IMR-90 (cell line): ENCODE measurements at regions not wholly inside any gene's neighbourhood (a gene's known extent, or its start where the extent isn't known, plus 50 kb on each side); places are given as distances from the start of the nearest gene placed in this dataset.

Experiments used
- ATAC-seq: fragments of 200-7000 bp; cut with Tn5 transposase; 2 replicates; pipeline ENCODE4 v1.9.1; 2020; ENCODE audit warnings: low read depth, mild to moderate bottlenecking, moderate library complexity
- BruUV-seq: library from RNA; stranded (reverse); fragments of 400-500 nt; replicated peaks from 2 replicates; lab custom pipeline; 2021; lab: Mats Ljungman, UMichigan
- CTCF ChIA-PET: fragments of 300-600 bp; formaldehyde crosslinking; extraction: SDS; loops from one replicate; lab custom pipeline; 2021; ENCODE audit warnings: antibody characterized with exemption; lab: Yijun Ruan, JAX
- POLR2A ChIA-PET: fragments of 300-600 bp; sonication (Branson Sonifier 250); formaldehyde crosslinking; loops from one replicate; lab custom pipeline; 2022; ENCODE audit warnings: antibody characterized with exemption; ENCODE audit not compliant: unreplicated experiment; lab: Charles Lee
- DNase-seq: peaks from one replicate; pipeline ENCODE4 v3.0.0; 2013
- H2AFZ ChIP-seq: replicated peaks from 2 replicates; pipeline ENCODE3; 2013; ENCODE audit warnings: low read length, mild to moderate bottlenecking; ENCODE audit not compliant: poor library complexity
- H2AK5ac ChIP-seq: 2 replicates; pipeline ENCODE4 v1.6.1; 2013; ENCODE audit warnings: low read depth, low read length, inconsistent platforms
- H2AK9ac ChIP-seq: replicated peaks from 2 replicates; pipeline ENCODE3; 2013; ENCODE audit warnings: mild to moderate bottlenecking, low read depth, low read length, moderate library complexity; ENCODE audit not compliant: poor library complexity
- H2BK120ac ChIP-seq: 2 replicates; pipeline ENCODE4 v1.6.1; 2013; ENCODE audit warnings: low read depth, low read length, inconsistent platforms
- H2BK15ac ChIP-seq: 3 replicates; pipeline ENCODE4 v1.6.1; 2013; ENCODE audit warnings: low read depth, low read length, inconsistent platforms
- H2BK20ac ChIP-seq: 2 replicates; pipeline ENCODE4 v1.6.1; 2013; ENCODE audit warnings: low read depth, mild to moderate bottlenecking, inconsistent platforms, low read length, moderate library complexity
- H2BK5ac ChIP-seq: 2 replicates; pipeline ENCODE4 v1.6.1; 2013; ENCODE audit warnings: mild to moderate bottlenecking, low read depth, low read length, inconsistent platforms; ENCODE audit not compliant: poor library complexity, severe bottlenecking
- H3K14ac ChIP-seq: replicated peaks from 2 replicates; pipeline ENCODE4 v1.6.1; 2013; ENCODE audit warnings: low read depth, low read length, inconsistent platforms
- H3K18ac ChIP-seq: 2 replicates; pipeline ENCODE4 v1.6.1; 2013; ENCODE audit warnings: low read depth, low read length, control low read depth
- H3K23ac ChIP-seq: 2 replicates; pipeline ENCODE4 v1.6.1; 2013; ENCODE audit warnings: low read depth, low read length, inconsistent platforms
- H3K27ac ChIP-seq: 2 replicates; pipeline ENCODE4 v1.5.1; 2013; ENCODE audit warnings: mild to moderate bottlenecking, control low read depth, low read length; ENCODE audit not compliant: insufficient read depth
- H3K27me3 ChIP-seq: 2 replicates; pipeline ENCODE4 v1.6.1; 2013; ENCODE audit warnings: low read length; ENCODE audit not compliant: control insufficient read depth, insufficient read depth
- H3K36me3 ChIP-seq: 2 replicates; pipeline ENCODE4 v1.6.1; 2013; ENCODE audit warnings: low read length, mixed read lengths; ENCODE audit not compliant: control insufficient read depth, insufficient read depth
- H3K4ac ChIP-seq: 2 replicates; pipeline ENCODE4 v1.6.1; 2013; ENCODE audit warnings: low read depth, low read length, inconsistent platforms
- H3K4me1 ChIP-seq: 2 replicates; pipeline ENCODE4 v1.6.1; 2013; ENCODE audit warnings: low read length, mixed read lengths; ENCODE audit not compliant: control insufficient read depth, insufficient read depth
- H3K4me2 ChIP-seq: 2 replicates; pipeline ENCODE4 v1.6.1; 2013; ENCODE audit warnings: low read depth, mild to moderate bottlenecking, control low read depth, low read length, moderate library complexity
- H3K4me3 ChIP-seq: 2 replicates; pipeline ENCODE4 v1.5.1; 2013; ENCODE audit warnings: low read depth, mild to moderate bottlenecking, control low read depth, low read length, moderate library complexity; ENCODE audit not compliant: insufficient read depth
- H3K56ac ChIP-seq: 2 replicates; pipeline ENCODE4 v1.6.1; 2013; ENCODE audit warnings: low read length, inconsistent platforms; ENCODE audit not compliant: insufficient read depth; ENCODE audit errors: extremely low read depth
- H3K79me1 ChIP-seq, 2 experiments: 2 replicates each; pipeline ENCODE4 v1.6.1; 2013; ENCODE audit warnings: low read length in 2 of 2, inconsistent platforms in 1 of 2, low read depth in 1 of 2
- H3K9ac ChIP-seq: 2 replicates; pipeline ENCODE4 v1.6.1; 2013; ENCODE audit warnings: low read depth, low read length, control low read depth
- H3K9me1 ChIP-seq: 2 replicates; pipeline ENCODE4 v1.6.1; 2013; ENCODE audit warnings: low read length, inconsistent platforms; ENCODE audit not compliant: insufficient read depth
- H3K9me3 ChIP-seq: 2 replicates; pipeline ENCODE4 v1.6.1; 2013; ENCODE audit warnings: low read length; ENCODE audit not compliant: control insufficient read depth, insufficient read depth
- H4K20me1 ChIP-seq: 2 replicates; pipeline ENCODE4 v1.6.1; 2013; ENCODE audit warnings: low read length, inconsistent platforms; ENCODE audit not compliant: insufficient read depth
- H4K5ac ChIP-seq: 2 replicates; pipeline ENCODE4 v1.6.1; 2013; ENCODE audit warnings: mild to moderate bottlenecking, low read depth, low read length, control low read depth
- H4K8ac ChIP-seq, 2 experiments: 2 replicates each; pipeline ENCODE4 v1.6.1; 2013; ENCODE audit warnings: low read depth in 2 of 2, low read length in 2 of 2, control low read depth in 1 of 2, inconsistent platforms in 1 of 2
- H4K91ac ChIP-seq: 2 replicates; pipeline ENCODE4 v1.6.1; 2013; ENCODE audit warnings: low read depth, low read length, inconsistent platforms; ENCODE audit not compliant: insufficient read depth
- BHLHE40 ChIP-seq: fragments of 150-350 bp; IDR thresholded peaks from 2 replicates; pipeline ENCODE4 v1.6.1; 2016; ENCODE audit warnings: mild to moderate bottlenecking, low read depth, low read length
- CEBPB ChIP-seq: IDR thresholded peaks from 2 replicates; pipeline ENCODE4 v1.6.1; 2012; ENCODE audit warnings: low read depth, low read length, improper control_type of control experiment
- CHD1 ChIP-seq: IDR thresholded peaks from 2 replicates; pipeline ENCODE4 v1.6.1; 2012; ENCODE audit warnings: low read depth, low read length, improper control_type of control experiment
- CTCF ChIP-seq: conservative IDR thresholded peaks from 2 replicates; pipeline ENCODE4 v1.5.1; 2012; ENCODE audit warnings: mild to moderate bottlenecking, low read depth, low read length, improper control_type of control experiment
- ELK1 ChIP-seq: fragments of 150-350 bp; IDR thresholded peaks from 2 replicates; pipeline ENCODE4 v1.6.1; 2016; ENCODE audit warnings: low read depth, mild to moderate bottlenecking, low read length, moderate library complexity, borderline replicate concordance
- FOS ChIP-seq: fragments of 150-350 bp; IDR thresholded peaks from 2 replicates; pipeline ENCODE4 v1.6.1; 2016; ENCODE audit warnings: low read depth, low read length
- MAFK ChIP-seq: IDR thresholded peaks from 2 replicates; pipeline ENCODE4 v1.6.1; 2012; ENCODE audit warnings: low read depth, low read length, improper control_type of control experiment
- MAZ ChIP-seq: IDR thresholded peaks from 2 replicates; pipeline ENCODE4 v1.6.1; 2012; ENCODE audit warnings: low read depth, mild to moderate bottlenecking, low read length, improper control_type of control experiment, moderate library complexity, borderline replicate concordance
- MXI1 ChIP-seq: IDR thresholded peaks from 2 replicates; pipeline ENCODE4 v1.6.1; 2012; ENCODE audit warnings: low read depth, mild to moderate bottlenecking, low read length, moderate library complexity, borderline replicate concordance
- NFE2L2 ChIP-seq: fragments of 150-350 bp; IDR thresholded peaks from 2 replicates; pipeline ENCODE4 v1.6.1; 2016; ENCODE audit warnings: low read depth, mild to moderate bottlenecking, low read length
- POLR2A ChIP-seq: IDR thresholded peaks from 2 replicates; pipeline ENCODE4 v1.6.1; 2012; ENCODE audit warnings: mild to moderate bottlenecking, low read depth, low read length
- RAD21 ChIP-seq: IDR thresholded peaks from 2 replicates; pipeline ENCODE4 v1.6.1; 2012; ENCODE audit warnings: low read length, improper control_type of control experiment
- RCOR1 ChIP-seq: IDR thresholded peaks from 2 replicates; pipeline ENCODE4 v1.6.1; 2012; ENCODE audit warnings: mild to moderate bottlenecking, low read length, improper control_type of control experiment; ENCODE audit not compliant: insufficient replicate concordance
- RFX5 ChIP-seq: IDR thresholded peaks from 2 replicates; pipeline ENCODE4 v1.8.0; 2012; ENCODE audit warnings: low read depth, mild to moderate bottlenecking, low read length, moderate library complexity
- SMC3 ChIP-seq: fragments of 150-350 bp; IDR thresholded peaks from 2 replicates; pipeline ENCODE4 v1.6.1; 2016; ENCODE audit warnings: low read depth, mild to moderate bottlenecking, antibody characterized with exemption, low read length, moderate library complexity
- USF2 ChIP-seq: fragments of 150-350 bp; IDR thresholded peaks from 2 replicates; pipeline ENCODE4 v1.6.1; 2017; ENCODE audit warnings: mild to moderate bottlenecking, antibody characterized with exemption, low read length, low read depth
- WGBS, 2 experiments: methylation state at CpG; one replicate each; pipeline versions ENCODE4 v1.1.5 to v1.1.7; 2013; ENCODE audit warnings: missing lambda C conversion rate in 2 of 2; ENCODE audit not compliant: insufficient read length in 1 of 2; ENCODE audit errors: extremely low coverage in 2 of 2; 5-methylcytosine and 5-hydroxymethylcytosine counted together
- dilution Hi-C: fragments of 300-500 bp; cut with HindIII; formaldehyde crosslinking; loops from one replicate; pipeline ENCODE4 v1.14.3; 2018; ENCODE audit warnings: low sequenced_read_pairs; ENCODE audit not compliant: unreplicated experiment
- in situ Hi-C: fragments of 300-500 bp; cut with MboI; formaldehyde crosslinking; loops from 3 replicates; pipeline ENCODE4 v1.14.3; 2019; ENCODE audit warnings: low sequenced_read_pairs, inconsistent platforms, mixed read lengths
- intact Hi-C: fragments of 100-400 bp; cut with micrococcal nuclease; formaldehyde crosslinking; loops from 2 replicates; pipeline ENCODE4 v1.10.0; 2022

- no peaks in the 10 kb centered on the region for H3K36me3 ChIP-seq
- H3K4me1 ChIP-seq: no peaks in the 10 kb centered on the region
- H4K91ac ChIP-seq: no peak overlapping the region
- CTCF ChIA-PET: no interaction called here
- no peak overlapping the region for H2BK15ac ChIP-seq
- H3K56ac ChIP-seq: no peak overlapping the region
- POLR2A ChIA-PET: no interaction called here
- H3K9me1 ChIP-seq: no peaks in the 10 kb centered on the region
- H4K8ac ChIP-seq: no peak overlapping the region
- no peak overlapping the region for H3K4ac ChIP-seq
- H3K9ac ChIP-seq: no peak overlapping the region
- H3K4me2 ChIP-seq: no peak overlapping the region
- H3K79me1 ChIP-seq: no peaks in the 10 kb centered on the region
- BruUV-seq: no TSS peak
- in situ Hi-C loops (no loop called here), intact Hi-C loops (no loop called here), dilution Hi-C loops (no loop called here)
- DNase-seq (no peak), ATAC-seq (no peak)
- TF ChIP-seq FOS: no peak
- no peak for TF ChIP-seq RAD21
- TF ChIP-seq ELK1: no peak
- TF ChIP-seq CHD1: no peak
- no peak for TF ChIP-seq RFX5
- TF ChIP-seq NFE2L2: no peak
- TF ChIP-seq CEBPB: no peak
- TF ChIP-seq USF2: no peak
- no peak for TF ChIP-seq POLR2A
- TF ChIP-seq MAZ: no peak
- no peak for TF ChIP-seq CTCF
- TF ChIP-seq MXI1: no peak
- TF ChIP-seq RCOR1: no peak
- TF ChIP-seq BHLHE40: no peak
- no peak for TF ChIP-seq MAFK
- TF ChIP-seq SMC3: no peak
- no CpG with 5 or more reads among the region's 2 CpGs for WGBS, 2 experiments
- H3K14ac ChIP-seq: no peak overlapping the region
- no peak overlapping the region for H3K27ac ChIP-seq
- no peak overlapping the region for H3K4me3 ChIP-seq
- no peaks in the 10 kb centered on the region for H3K27me3 ChIP-seq
- no peak overlapping the region for H4K5ac ChIP-seq
- no peak overlapping the region for H2AK5ac ChIP-seq
- no peak overlapping the region for H3K23ac ChIP-seq
- no peak overlapping the region for H2BK20ac ChIP-seq
- no peaks in the 10 kb centered on the region for H3K9me3 ChIP-seq
- H2AFZ ChIP-seq: no peak overlapping the region
- H2BK120ac ChIP-seq: no peak overlapping the region
- no peak overlapping the region for H2AK9ac ChIP-seq
- no peak overlapping the region for H3K18ac ChIP-seq
- no peaks in the 10 kb centered on the region for H4K20me1 ChIP-seq
- H2BK5ac ChIP-seq: no peak overlapping the region
These were observed 109.2 kb downstream of the AASDHPPT start for GRCh38 chr11:106186630-106187029.
